KMS-11 (cell line): ENCODE measurements at regions not wholly inside any gene's neighbourhood (a gene's known extent, or its start where the extent isn't known, plus 50 kb on each side); places are given as distances from the start of the nearest gene placed in this dataset.

Source experiments
- H2AFZ ChIP-seq: fragments of 200-600 bp; sonication (generic); 2 replicates; pipeline ENCODE4 v1.6.1; 2016; ENCODE audit warnings: antibody characterized with exemption, mixed run types, low read depth
- H3K27ac ChIP-seq: fragments of 200-600 bp; sonication (generic); 2 replicates; pipeline ENCODE4 v1.6.1; 2016; ENCODE audit warnings: mild to moderate bottlenecking, mixed run types
- H3K27me3 ChIP-seq: fragments of 200-600 bp; sonication (generic); 2 replicates; pipeline ENCODE4 v1.6.1; 2017; ENCODE audit warnings: mild to moderate bottlenecking, low read depth, mixed run types, moderate library complexity; ENCODE audit not compliant: insufficient read depth
- H3K36me3 ChIP-seq: fragments of 200-600 bp; sonication (generic); 2 replicates; pipeline ENCODE4 v1.6.1; 2017; ENCODE audit warnings: mild to moderate bottlenecking, mixed run types; ENCODE audit not compliant: insufficient read depth
- H3K4me1 ChIP-seq: fragments of 200-600 bp; sonication (generic); 2 replicates; pipeline ENCODE4 v1.6.1; 2016; ENCODE audit warnings: mild to moderate bottlenecking, low read depth, mixed run types; ENCODE audit not compliant: poor library complexity, severe bottlenecking
- H3K4me2 ChIP-seq: fragments of 200-600 bp; sonication (generic); 2 replicates; pipeline ENCODE4 v1.7.0; 2016; ENCODE audit warnings: mild to moderate bottlenecking, mixed run types
- H3K4me3 ChIP-seq: fragments of 200-600 bp; sonication (generic); IDR thresholded peaks from 2 replicates; pipeline ENCODE4 v1.6.1; 2017; ENCODE audit warnings: low read depth, low read length, mixed read lengths; ENCODE audit not compliant: insufficient read depth
- H3K79me2 ChIP-seq: fragments of 200-600 bp; sonication (generic); 2 replicates; pipeline ENCODE4 v1.6.1; 2016; ENCODE audit warnings: low read depth, mixed run types; ENCODE audit not compliant: insufficient read depth
- H3K9ac ChIP-seq: fragments of 200-600 bp; sonication (generic); 2 replicates; pipeline ENCODE4 v1.6.1; 2016; ENCODE audit warnings: mild to moderate bottlenecking, mixed run types
- H4K20me1 ChIP-seq: fragments of 200-600 bp; sonication (generic); 2 replicates; pipeline ENCODE4 v1.6.1; 2016; ENCODE audit warnings: mild to moderate bottlenecking, mixed run types; ENCODE audit not compliant: insufficient read depth
- CTCF ChIP-seq: fragments of 200-600 bp; sonication (generic); conservative IDR thresholded peaks from 2 replicates; pipeline ENCODE4 v1.6.1; 2017; ENCODE audit warnings: low read depth, mild to moderate bottlenecking, antibody characterized with exemption, low read length, moderate library complexity, mixed read lengths

- Histone ChIP-seq H3K79me2 (no peaks in the 10 kb centered on the region), H3K9ac (no peak overlapping the region), H3K4me1 (no peaks in the 10 kb centered on the region), H3K27me3 (no peaks in the 10 kb centered on the region), H2AFZ (no peak overlapping the region), H4K20me1 (no peaks in the 10 kb centered on the region), H3K36me3 (no peaks in the 10 kb centered on the region), H3K4me2 (no peak overlapping the region), H3K4me3 (no peak overlapping the region), H3K27ac (no peak overlapping the region)
- no peak for TF ChIP-seq CTCF
Observed at GRCh38 chr18:55857409-55857808, 269.4 kb upstream of the TCF4 start.

- Histone ChIP-seq H2AFZ (no peak overlapping the region), H3K27ac (no peak overlapping the region), H3K36me3 (no peaks in the 10 kb centered on the region), H3K27me3 (no peaks in the 10 kb centered on the region), H3K79me2 (no peaks in the 10 kb centered on the region), H3K4me3 (no peak overlapping the region), H3K4me2 (no peak overlapping the region), H3K4me1 (no peaks in the 10 kb centered on the region), H3K9ac (no peak overlapping the region), H4K20me1 (no peaks in the 10 kb centered on the region)
- TF ChIP-seq CTCF = no peak
Observed at GRCh38 chr18:55856679-55857078, 268.7 kb upstream of the TCF4 start.

- no peak overlapping the region for H3K4me3 ChIP-seq
- H3K36me3 ChIP-seq = no peaks in the 10 kb centered on the region
- H3K9ac ChIP-seq = no peak overlapping the region
- H3K4me1 ChIP-seq = no peaks in the 10 kb centered on the region
- no peaks in the 10 kb centered on the region for H3K79me2 ChIP-seq
- no peak overlapping the region for H3K27ac ChIP-seq
- H4K20me1 ChIP-seq = no peaks in the 10 kb centered on the region
- TF ChIP-seq CTCF = no peak
- H3K27me3 ChIP-seq = no peaks in the 10 kb centered on the region
- no peak overlapping the region for H3K4me2 ChIP-seq
- no peak overlapping the region for H2AFZ ChIP-seq
Observed at GRCh38 chr18:55856229-55856628, 268.2 kb upstream of the TCF4 start.

- no peak overlapping the region for H2AFZ ChIP-seq
- no peak overlapping the region for H3K4me3 ChIP-seq
- H3K36me3 ChIP-seq = no peaks in the 10 kb centered on the region
- no peak for TF ChIP-seq CTCF
- H3K27me3 ChIP-seq = no peaks in the 10 kb centered on the region
- H3K27ac ChIP-seq = no peak overlapping the region
- no peaks in the 10 kb centered on the region for H4K20me1 ChIP-seq
- H3K79me2 ChIP-seq = no peaks in the 10 kb centered on the region
- no peak overlapping the region for H3K4me2 ChIP-seq
- no peak overlapping the region for H3K9ac ChIP-seq
- H3K4me1 ChIP-seq = no peaks in the 10 kb centered on the region
Observed at GRCh38 chr18:55853268-55853667, 265.3 kb upstream of the TCF4 start.

- Histone ChIP-seq H3K27me3 (no peaks in the 10 kb centered on the region), H3K27ac (no peak overlapping the region)
- TF ChIP-seq CTCF = no peak
Observed at GRCh38 chr18:55850904-55851303, 262.9 kb upstream of the TCF4 start.

More at GRCh38 chr18:55850904-55851303, 262.9 kb upstream of the TCF4 start:
- H2AFZ ChIP-seq = no peak overlapping the region
- no peaks in the 10 kb centered on the region for H4K20me1 ChIP-seq
- no peaks in the 10 kb centered on the region for H3K79me2 ChIP-seq
- no peaks in the 10 kb centered on the region for H3K4me1 ChIP-seq
- H3K36me3 ChIP-seq = no peaks in the 10 kb centered on the region
- no peak overlapping the region for H3K9ac ChIP-seq
- no peak overlapping the region for H3K4me3 ChIP-seq
- H3K4me2 ChIP-seq = no peak overlapping the region
